GM23338 (cell line): ENCODE measurements at regions not wholly inside any gene's neighbourhood (a gene's known extent, or its start where the extent isn't known, plus 50 kb on each side); places are given as distances from the start of the nearest gene placed in this dataset.

ENCODE experiments used
- ATAC-seq: fragments of 200-7000 bp; cut with Tn5 transposase; 3 replicates; pipeline ENCODE4 v1.9.1; 2020
- DNase-seq: peaks from one replicate; pipeline ENCODE4 v3.0.0-alpha.2; 2015; ENCODE audit warnings: low spot score
- H2AFZ ChIP-seq: fragments of 200-600 bp; sonication (generic); 2 replicates; pipeline ENCODE4 v1.8.0; 2016; ENCODE audit warnings: antibody characterized with exemption, mild to moderate bottlenecking, moderate library complexity
- H3F3A ChIP-seq: fragments of 200-600 bp; sonication (generic); replicated peaks from 2 replicates; pipeline ENCODE4 v1.8.0; 2017; ENCODE audit warnings: antibody characterized with exemption, mixed run types, low read depth
- H3K27ac ChIP-seq: fragments of 200-600 bp; sonication (generic); 2 replicates; pipeline ENCODE4 v1.6.1; 2016; ENCODE audit warnings: low read depth
- H3K27me3 ChIP-seq: fragments of 200-600 bp; sonication (generic); 2 replicates; pipeline ENCODE4 v1.8.0; 2016; ENCODE audit warnings: mild to moderate bottlenecking, mixed run types, moderate library complexity; ENCODE audit not compliant: insufficient read depth
- H3K36me3 ChIP-seq: fragments of 200-600 bp; sonication (generic); 2 replicates; pipeline ENCODE4 v1.8.0; 2016; ENCODE audit warnings: mild to moderate bottlenecking; ENCODE audit not compliant: insufficient read depth
- H3K4me1 ChIP-seq: fragments of 200-600 bp; sonication (generic); 2 replicates; pipeline ENCODE4 v1.8.0; 2016; ENCODE audit warnings: mild to moderate bottlenecking, moderate library complexity; ENCODE audit not compliant: insufficient read depth
- H3K4me2 ChIP-seq: fragments of 200-600 bp; sonication (generic); 2 replicates; pipeline ENCODE4 v1.7.1; 2017; ENCODE audit warnings: mixed run types
- H3K4me3 ChIP-seq: fragments of 200-600 bp; sonication (generic); 2 replicates; pipeline ENCODE4 v1.6.1; 2016; ENCODE audit warnings: mixed run types
- H3K79me2 ChIP-seq: fragments of 200-600 bp; sonication (generic); replicated peaks from 2 replicates; pipeline ENCODE4 v1.8.0; 2017; ENCODE audit warnings: mild to moderate bottlenecking; ENCODE audit not compliant: insufficient read depth
- H3K9me2 ChIP-seq: fragments of 200-600 bp; sonication (generic); 2 replicates; pipeline ENCODE4 v1.8.0; 2017; ENCODE audit not compliant: insufficient read depth
- H4K20me1 ChIP-seq: fragments of 200-600 bp; sonication (generic); replicated peaks from 2 replicates; pipeline ENCODE4 v1.8.0; 2017; ENCODE audit warnings: mild to moderate bottlenecking; ENCODE audit not compliant: insufficient read depth
- H3K27ac Mint-ChIP-seq: 2 replicates; pipeline ENCODE4 v1.8.0; 2020; ENCODE audit warnings: inconsistent platforms, mild to moderate bottlenecking, moderate library complexity, mixed read lengths
- H3K27me3 Mint-ChIP-seq: 3 replicates; pipeline ENCODE4 v1.8.0; 2022; ENCODE audit warnings: low read depth, mild to moderate bottlenecking, moderate library complexity, mixed read lengths, inconsistent platforms; ENCODE audit not compliant: insufficient read depth, poor library complexity
- H3K36me3 Mint-ChIP-seq: 3 replicates; pipeline ENCODE4 v1.8.0; 2021; ENCODE audit warnings: low read depth, mild to moderate bottlenecking, inconsistent platforms, moderate library complexity, mixed read lengths
- H3K4me1 Mint-ChIP-seq: 3 replicates; pipeline ENCODE4 v1.8.0; 2020; ENCODE audit warnings: mild to moderate bottlenecking, inconsistent platforms, mixed read lengths
- H3K4me3 Mint-ChIP-seq: 3 replicates; pipeline ENCODE4 v1.8.0; 2021; ENCODE audit warnings: moderate library complexity, mild to moderate bottlenecking, inconsistent platforms, mixed read lengths
- H3K9me3 Mint-ChIP-seq: 3 replicates; pipeline ENCODE4 v1.8.0; 2020; ENCODE audit warnings: moderate library complexity, mild to moderate bottlenecking, inconsistent platforms, mixed read lengths
- CREB1 ChIP-seq: fragments of 250-450 bp; sonication (Bioruptor Pico); IDR thresholded peaks from 2 replicates; pipeline ENCODE4 v1.5.0; 2020; ENCODE audit warnings: low read depth, mild to moderate bottlenecking, moderate library complexity
- CTCF ChIP-seq, 2 experiments: fragments of 200-600 bp in 1 of 2; sonication (generic) in 1 of 2; conservative IDR thresholded peaks; 2 replicates each; pipeline versions ENCODE4 v1.5.1 to v1.6.1; 2016 to 2017; ENCODE audit warnings: antibody characterized with exemption in 2 of 2, low read depth in 2 of 2, mild to moderate bottlenecking in 2 of 2, moderate library complexity in 1 of 2
- EZH2 ChIP-seq: fragments of 200-600 bp; sonication (generic); IDR thresholded peaks from one replicate; pipeline ENCODE4 v1.8.0; 2017; ENCODE audit warnings: antibody characterized with exemption, mild to moderate bottlenecking, low read depth; ENCODE audit not compliant: unreplicated experiment
- NANOG ChIP-seq: IDR thresholded peaks from 2 replicates; pipeline ENCODE4 v1.6.1; 2016; ENCODE audit warnings: antibody characterized with exemption, borderline replicate concordance
- POLR2AphosphoS5 ChIP-seq: IDR thresholded peaks from 2 replicates; pipeline ENCODE4 v1.6.1; 2016; ENCODE audit warnings: antibody characterized with exemption, low read depth
- ZNF462 ChIP-seq: fragments of 250-450 bp; sonication (Bioruptor Pico); IDR thresholded peaks from 2 replicates; pipeline ENCODE4 v1.5.0; 2020; ENCODE audit warnings: mild to moderate bottlenecking, moderate library complexity
- TF ChIP-seq, protein P1 (sequence below): IDR thresholded peaks from 2 replicates; pipeline ENCODE4 v1.6.1; 2016; ENCODE audit warnings: antibody characterized with exemption

DNA sequence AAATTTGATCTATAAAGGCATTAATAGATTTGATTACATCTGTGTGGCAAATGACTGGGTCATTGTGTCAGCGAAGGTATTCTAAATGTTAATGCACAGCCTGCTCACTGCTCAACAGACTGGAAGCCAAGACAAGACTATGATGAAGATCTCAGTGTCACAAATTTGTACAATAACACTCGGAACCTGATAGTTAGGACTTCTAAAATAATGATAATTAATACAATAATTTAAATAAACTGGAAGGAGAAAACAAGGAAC is 217.4 kb downstream of the CENPC start:
- H3K4me3 ChIP-seq: no peak overlapping the region
- Mint-ChIP-seq H3K4me1 (peaks cover 13% of the 10 kb centered on the region), H3K36me3 (peaks cover 4% of the 10 kb centered on the region; the same call in 2 of the 3 replicates), H3K9me3 (peaks cover 17% of the 10 kb centered on the region), H3K27me3 (no peaks in the 10 kb centered on the region), H3K27ac (no peak overlapping the region), H3K4me3 (no peak overlapping the region)
- no peaks in the 10 kb centered on the region for H4K20me1 ChIP-seq
- no peak overlapping the region for H3K27ac ChIP-seq
- no peaks in the 10 kb centered on the region for H3K27me3 ChIP-seq
- no peaks in the 10 kb centered on the region for H3F3A ChIP-seq
- TF ChIP-seq NANOG (no peak), ZNF462 (CRISPR knock-in tag) (no peak), EZH2 (no peak), CREB1 (CRISPR knock-in tag) (no peak), CTCF (conservative IDR thresholded peaks at IDR 0.05; ENCODE audit: low read depth in 2 of 2) (no peak), POLR2AphosphoS5 (no peak)
- TF ChIP-seq, protein P1, sequence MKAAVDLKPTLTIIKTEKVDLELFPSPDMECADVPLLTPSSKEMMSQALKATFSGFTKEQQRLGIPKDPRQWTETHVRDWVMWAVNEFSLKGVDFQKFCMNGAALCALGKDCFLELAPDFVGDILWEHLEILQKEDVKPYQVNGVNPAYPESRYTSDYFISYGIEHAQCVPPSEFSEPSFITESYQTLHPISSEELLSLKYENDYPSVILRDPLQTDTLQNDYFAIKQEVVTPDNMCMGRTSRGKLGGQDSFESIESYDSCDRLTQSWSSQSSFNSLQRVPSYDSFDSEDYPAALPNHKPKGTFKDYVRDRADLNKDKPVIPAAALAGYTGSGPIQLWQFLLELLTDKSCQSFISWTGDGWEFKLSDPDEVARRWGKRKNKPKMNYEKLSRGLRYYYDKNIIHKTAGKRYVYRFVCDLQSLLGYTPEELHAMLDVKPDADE: no peak
- no peak for DNase-seq
- no peaks in the 10 kb centered on the region for H3K4me1 ChIP-seq
- no peaks in the 10 kb centered on the region for H3K9me2 ChIP-seq
- no peak overlapping the region for H2AFZ ChIP-seq
- no peaks in the 10 kb centered on the region for H3K36me3 ChIP-seq
- no peaks in the 10 kb centered on the region for H3K79me2 ChIP-seq
- no peak for ATAC-seq
- no peak overlapping the region for H3K4me2 ChIP-seq
